ENCODE measurements at regions not wholly inside any gene's neighbourhood (a gene's known extent, or its start where the extent isn't known, plus 50 kb on each side); places are given as distances from the start of the nearest gene placed in this dataset.

DNA sequence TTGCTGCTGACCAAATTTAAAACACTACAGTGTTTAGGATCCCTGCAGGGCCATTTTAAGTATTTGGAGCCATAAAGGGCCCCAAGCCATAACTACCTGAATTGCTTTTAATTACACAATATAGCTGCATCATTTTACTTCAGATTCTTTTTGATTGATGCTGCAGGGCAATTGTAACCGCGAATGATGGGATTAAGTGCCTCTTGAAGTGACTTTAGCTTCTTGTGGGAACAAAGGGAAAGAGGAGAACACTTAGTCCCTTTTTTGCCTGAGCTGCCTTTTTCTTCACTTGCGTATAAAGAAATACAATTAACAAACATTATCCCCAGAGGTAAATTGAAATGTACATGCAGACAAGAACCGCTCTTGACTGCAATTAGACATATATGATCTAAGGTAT is 228.5 kb downstream of the ZIC5 start:
- ATAC-seq (ENCODE audit: low FRiP score) (no peak), DNase-seq (ENCODE audit: low spot score) (no peak)
- TF ChIP-seq, protein P1, sequence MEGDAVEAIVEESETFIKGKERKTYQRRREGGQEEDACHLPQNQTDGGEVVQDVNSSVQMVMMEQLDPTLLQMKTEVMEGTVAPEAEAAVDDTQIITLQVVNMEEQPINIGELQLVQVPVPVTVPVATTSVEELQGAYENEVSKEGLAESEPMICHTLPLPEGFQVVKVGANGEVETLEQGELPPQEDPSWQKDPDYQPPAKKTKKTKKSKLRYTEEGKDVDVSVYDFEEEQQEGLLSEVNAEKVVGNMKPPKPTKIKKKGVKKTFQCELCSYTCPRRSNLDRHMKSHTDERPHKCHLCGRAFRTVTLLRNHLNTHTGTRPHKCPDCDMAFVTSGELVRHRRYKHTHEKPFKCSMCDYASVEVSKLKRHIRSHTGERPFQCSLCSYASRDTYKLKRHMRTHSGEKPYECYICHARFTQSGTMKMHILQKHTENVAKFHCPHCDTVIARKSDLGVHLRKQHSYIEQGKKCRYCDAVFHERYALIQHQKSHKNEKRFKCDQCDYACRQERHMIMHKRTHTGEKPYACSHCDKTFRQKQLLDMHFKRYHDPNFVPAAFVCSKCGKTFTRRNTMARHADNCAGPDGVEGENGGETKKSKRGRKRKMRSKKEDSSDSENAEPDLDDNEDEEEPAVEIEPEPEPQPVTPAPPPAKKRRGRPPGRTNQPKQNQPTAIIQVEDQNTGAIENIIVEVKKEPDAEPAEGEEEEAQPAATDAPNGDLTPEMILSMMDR (IDR thresholded peaks at IDR 0.05) = no peak

DNA sequence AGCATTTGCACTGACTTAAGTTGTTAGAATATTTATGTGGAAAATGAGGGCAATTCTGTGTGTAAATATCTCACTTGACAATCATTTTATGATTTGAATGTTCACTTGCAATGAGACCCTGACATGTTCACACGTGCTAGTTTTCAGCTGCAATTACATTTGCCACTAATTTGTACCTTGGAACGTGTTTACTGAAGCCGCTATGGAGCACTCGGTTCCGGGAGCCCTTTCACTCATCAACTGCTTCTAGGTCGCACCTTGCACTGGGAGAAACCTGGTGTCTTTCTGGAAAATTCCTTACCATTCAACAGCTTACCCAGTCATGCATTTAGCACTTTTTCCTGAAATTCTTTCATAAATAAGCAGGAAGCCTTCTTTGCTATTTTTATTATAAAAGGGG is 229.6 kb downstream of the ZIC5 start:
- ATAC-seq (ENCODE audit: low FRiP score) = no peak
- no peak for DNase-seq (ENCODE audit: low spot score)
- TF ChIP-seq, protein P1 (IDR thresholded peaks at IDR 0.05) = no peak

DNA sequence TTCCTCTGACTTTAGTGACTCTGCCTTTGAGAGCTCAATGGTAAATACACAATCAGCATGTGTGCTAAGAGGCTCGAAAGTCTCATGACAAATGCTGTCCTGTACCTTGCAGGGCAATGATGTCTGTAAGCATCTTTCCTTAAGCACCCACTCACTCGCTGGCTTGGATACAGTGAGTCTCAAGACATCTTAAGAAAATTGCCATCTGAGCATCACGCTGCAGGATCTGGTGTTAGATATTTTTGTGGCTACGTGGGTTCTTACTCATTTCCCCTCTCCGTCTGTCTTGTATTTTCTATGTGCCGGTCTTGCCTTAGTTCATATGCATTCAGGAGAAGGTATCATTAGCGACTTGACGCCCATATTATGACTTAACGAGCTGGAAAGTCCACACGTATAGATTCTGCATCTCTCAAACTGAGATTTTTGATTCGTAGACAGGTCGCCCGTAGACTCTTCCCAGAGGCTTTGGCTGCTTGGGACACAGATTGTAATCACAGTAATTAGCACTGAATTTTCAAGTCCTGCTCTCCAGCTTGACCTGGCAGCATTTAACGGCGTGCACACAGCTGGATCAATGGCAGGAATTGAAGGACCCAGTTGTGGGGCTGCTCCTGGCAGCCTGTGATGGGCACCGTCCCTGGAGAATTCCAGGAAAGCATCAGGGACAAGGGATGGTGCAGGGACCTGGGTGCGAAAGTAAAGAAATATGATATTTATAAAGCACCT is 231.2 kb downstream of the ZIC5 start:
- no peak for ATAC-seq (ENCODE audit: low FRiP score)
- DNase-seq (ENCODE audit: low spot score) = no peak
- TF ChIP-seq, protein P1 (IDR thresholded peaks at IDR 0.05) = no peak

DNA sequence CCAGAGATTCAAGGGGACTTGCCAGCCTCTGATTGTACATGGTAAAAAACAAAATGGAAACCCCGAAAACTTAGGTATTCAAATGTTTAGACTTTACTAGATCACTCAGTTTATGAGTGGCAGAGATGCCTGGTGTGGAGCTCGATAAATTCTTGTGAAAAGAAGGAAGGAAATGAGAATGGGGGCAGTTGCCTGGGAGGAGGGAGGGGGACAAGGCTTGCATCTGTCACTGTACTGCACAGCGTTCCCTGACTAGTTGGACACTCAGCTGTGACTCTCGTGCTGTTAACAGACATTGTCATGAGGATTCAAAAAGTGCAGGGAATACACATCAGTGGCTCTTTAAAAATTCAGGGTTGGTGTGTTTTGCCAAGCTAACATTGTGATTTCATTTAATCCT is 232.9 kb downstream of the ZIC5 start:
- DNase-seq (ENCODE audit: low spot score) (no peak), ATAC-seq (ENCODE audit: low FRiP score) (no peak)
- TF ChIP-seq, protein P1 (IDR thresholded peaks at IDR 0.05) = no peak

DNA sequence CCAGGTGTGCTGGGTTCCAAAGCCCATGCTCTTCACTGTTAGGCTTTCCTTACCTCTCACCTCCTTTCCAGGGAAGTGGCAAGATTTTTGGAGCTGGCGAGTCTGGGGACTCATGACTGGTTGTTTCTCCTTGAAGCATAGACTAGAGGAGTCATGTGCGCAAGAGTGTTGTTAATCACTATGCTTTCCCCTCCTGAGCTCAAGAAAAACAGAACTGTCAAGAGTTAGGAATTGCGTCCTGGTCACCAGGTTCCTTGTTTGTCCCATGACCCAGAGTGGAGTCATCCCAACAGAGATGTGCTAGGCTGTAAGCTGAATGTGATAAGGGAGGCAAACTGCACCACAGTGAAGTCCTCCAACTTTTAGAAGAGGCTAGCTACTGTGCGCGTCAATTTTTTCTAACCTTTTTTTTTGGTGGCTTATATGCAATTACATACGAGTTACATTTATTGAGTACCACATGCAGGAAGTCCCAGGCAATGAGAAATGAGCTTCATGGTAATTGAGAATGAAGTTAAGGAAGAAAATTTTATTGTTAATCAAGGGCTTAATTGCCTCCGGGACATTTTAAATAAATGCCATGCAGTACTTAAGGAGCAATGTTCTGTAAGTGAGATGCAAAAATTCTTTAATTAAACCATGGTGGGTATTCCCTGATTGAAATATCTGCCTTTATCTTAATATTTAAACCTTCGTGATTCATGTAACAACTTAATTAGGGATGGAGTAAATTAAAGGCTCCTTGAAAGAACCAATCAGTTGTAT is 233.9 kb downstream of the ZIC5 start:
- DNase-seq (ENCODE audit: low spot score) (no peak), ATAC-seq (ENCODE audit: low FRiP score) (no peak)
- TF ChIP-seq, protein P1 (IDR thresholded peaks at IDR 0.05) = no peak

DNA sequence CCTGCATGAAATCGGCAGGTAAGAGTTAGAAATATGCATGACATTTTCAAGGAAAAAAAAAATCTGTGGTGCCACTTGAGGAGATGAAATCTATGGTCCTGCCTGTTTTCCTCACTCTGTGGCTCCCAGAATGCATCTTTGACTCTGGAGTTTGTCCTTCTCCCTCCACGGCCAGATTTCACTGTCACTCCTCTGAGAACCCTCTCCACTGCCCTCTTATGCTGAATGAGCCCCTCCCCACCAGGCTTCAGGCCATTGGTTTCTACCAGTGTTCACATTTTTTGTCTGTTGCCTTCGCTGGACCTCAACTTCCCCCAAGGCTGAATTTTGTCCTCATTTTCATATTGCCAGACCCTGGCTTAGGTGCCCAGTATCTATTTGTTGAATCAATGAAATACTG is 235.0 kb downstream of the ZIC5 start:
- no peak for ATAC-seq (ENCODE audit: low FRiP score)
- no peak for DNase-seq (ENCODE audit: low spot score)
- TF ChIP-seq, protein P1 (IDR thresholded peaks at IDR 0.05) = no peak
